Small intestine (tissue), 7 donors: ENCODE measurements at regions not wholly inside any gene's neighbourhood (a gene's known extent, or its start where the extent isn't known, plus 50 kb on each side); places are given as distances from the start of the nearest gene placed in this dataset.
"Not testable (repeated sequence)": the region's sequence is repeated elsewhere in the genome, so short reads cannot be mapped to it uniquely, and the experiment has no call there.

Experiments used
- DNase-seq, 2 donors: peaks; one replicate each; pipeline versions ENCODE4 v3.0.0 to v3.0.0-alpha.2; 2013
- FAIRE-seq: peaks from 2 replicates; lab custom pipeline; 2012; peaks lifted over from hg19 to GRCh38; lab: Jason Lieb, UNC
- H3K27ac ChIP-seq, 3 donors: one replicate each; pipeline ENCODE4 v1.5.1; 2013; ENCODE audit warnings: low read length in 2 of 3, mild to moderate bottlenecking in 2 of 3, control low read depth in 1 of 3, inconsistent platforms in 1 of 3, low read depth in 1 of 3, moderate library complexity in 1 of 3
- H3K27me3 ChIP-seq, 3 donors: one replicate each; pipeline ENCODE4 v1.6.1; 2013; ENCODE audit warnings: low read length in 3 of 3, inconsistent platforms in 1 of 3; ENCODE audit not compliant: control insufficient read depth in 3 of 3, insufficient read depth in 3 of 3
- H3K36me3 ChIP-seq, 3 donors: one replicate each; pipeline ENCODE4 v1.6.1; 2013; ENCODE audit warnings: low read length in 3 of 3, inconsistent platforms in 1 of 3, low read depth in 1 of 3, mild to moderate bottlenecking in 1 of 3, moderate library complexity in 1 of 3; ENCODE audit not compliant: control insufficient read depth in 3 of 3, insufficient read depth in 2 of 3
- H3K4me1 ChIP-seq, 3 donors: one replicate each; pipeline ENCODE4 v1.6.1; 2013; ENCODE audit warnings: low read length in 2 of 3, inconsistent platforms in 1 of 3, low read depth in 1 of 3, mild to moderate bottlenecking in 1 of 3, moderate library complexity in 1 of 3; ENCODE audit not compliant: control insufficient read depth in 3 of 3, insufficient read depth in 2 of 3
- H3K4me3 ChIP-seq, 3 donors: one replicate each; pipeline ENCODE4 v1.5.1; 2013; ENCODE audit warnings: low read length in 3 of 3, control low read depth in 1 of 3, inconsistent platforms in 1 of 3, low read depth in 1 of 3, mild to moderate bottlenecking in 1 of 3, moderate library complexity in 1 of 3
- H3K9me3 ChIP-seq, 2 donors: one replicate each; pipeline ENCODE4 v1.6.1; 2013; ENCODE audit warnings: low read depth in 1 of 2, low read length in 1 of 2; ENCODE audit not compliant: control insufficient read depth in 2 of 2, insufficient read depth in 1 of 2
- WGBS, 3 donors: extraction: QIAGEN DNeasy Blood & Tissue Kit; methylation state at CpG; one replicate each; pipeline ENCODE4 v1.1.7; 2013; 5-methylcytosine and 5-hydroxymethylcytosine counted together
- donor health status: healthy with polysubstance abuse.
- donor health status: control.
- donor health status: control.
- donor health status: Bipolar disorder and iron deficiency.
- donor health status: healthy.

- H3K36me3 ChIP-seq: no peaks in the 10 kb centered on the region
- no peak for FAIRE-seq
- 84 to 90% (median 87%) methylated on average over 1 of the region's 1 CpG for WGBS, 3 donors
- no peak overlapping the region for H3K4me3 ChIP-seq
- no peak for DNase-seq
- H3K27me3 ChIP-seq: no peaks in the 10 kb centered on the region
- H3K4me1 ChIP-seq: peaks cover 0 to 2% (median 0%) of the 10 kb centered on the region in 3 donors
- H3K27ac ChIP-seq: no peak overlapping the region
- H3K9me3 ChIP-seq: no peaks in the 10 kb centered on the region
Observed at GRCh38 chr6:112441607-112442006, 94.5 kb downstream of the RFPL4B start.

- FAIRE-seq (no peak), DNase-seq (no peak)
- Histone ChIP-seq H3K27ac (no peak overlapping the region), H3K4me1 (peaks cover 0 to 2% (median 0%) of the 10 kb centered on the region in 3 donors), H3K9me3 (no peaks in the 10 kb centered on the region), H3K4me3 (no peak overlapping the region), H3K27me3 (no peaks in the 10 kb centered on the region), H3K36me3 (no peaks in the 10 kb centered on the region)
- 68 to 69% (median 69%) methylated on average over 6 of the region's 6 CpGs for WGBS, 3 donors
Observed at GRCh38 chr6:112443179-112444065, 96.3 kb downstream of the RFPL4B start.

- H3K36me3 ChIP-seq, H3K27me3 ChIP-seq, FAIRE-seq, H3K4me1 ChIP-seq, DNase-seq, H3K4me3 ChIP-seq, H3K27ac ChIP-seq, H3K9me3 ChIP-seq: not testable (repeated sequence)
- WGBS, 3 donors: 72 to 82% (median 73%) methylated on average over 3 of the region's 3 CpGs
Observed at GRCh38 chr6:112448786-112449185, 101.7 kb downstream of the RFPL4B start.

GRCh38 chr6:112450663-112451062 is 103.5 kb downstream of the RFPL4B start:
- H3K4me3 ChIP-seq: no peak overlapping the region
- no peaks in the 10 kb centered on the region for H3K36me3 ChIP-seq
- H3K27ac ChIP-seq: no peak overlapping the region
- no peaks in the 10 kb centered on the region for H3K4me1 ChIP-seq
- H3K27me3 ChIP-seq: no peaks in the 10 kb centered on the region
- DNase-seq: no peak
- no peaks in the 10 kb centered on the region for H3K9me3 ChIP-seq
- no peak for FAIRE-seq

GRCh38 chr6:112457886-112458285 is 110.8 kb downstream of the RFPL4B start:
- 48 to 96% (median 93%) methylated on average over 1 of the region's 1 CpG for WGBS, 3 donors
- Histone ChIP-seq H3K9me3 (no peaks in the 10 kb centered on the region), H3K36me3 (no peaks in the 10 kb centered on the region), H3K27ac (no peak overlapping the region), H3K4me3 (no peak overlapping the region), H3K27me3 (no peaks in the 10 kb centered on the region), H3K4me1 (no peaks in the 10 kb centered on the region)
- DNase-seq (no peak), FAIRE-seq (no peak)

- FAIRE-seq: no peak
- H3K27me3 ChIP-seq: no peaks in the 10 kb centered on the region
Observed at GRCh38 chr6:112459758-112460304, 112.7 kb downstream of the RFPL4B start.

GRCh38 chr6:112464901-112465665 is 118.0 kb downstream of the RFPL4B start:
- DNase-seq (no peak), FAIRE-seq (no peak)
- Histone ChIP-seq H3K4me3 (no peak overlapping the region), H3K27ac (no peak overlapping the region), H3K36me3 (no peaks in the 10 kb centered on the region), H3K4me1 (no peaks in the 10 kb centered on the region), H3K9me3 (no peaks in the 10 kb centered on the region), H3K27me3 (no peaks in the 10 kb centered on the region)
- 57 to 60% (median 58%) methylated on average over 8 of the region's 8 CpGs for WGBS, 3 donors

More at GRCh38 chr6:112459758-112460304, 112.7 kb downstream of the RFPL4B start:
- 29 to 45% (median 44%) methylated on average over 2 of the region's 2 CpGs for WGBS, 3 donors
- no peak for DNase-seq
- H3K4me1 ChIP-seq: no peaks in the 10 kb centered on the region
- H3K9me3 ChIP-seq: no peaks in the 10 kb centered on the region
- no peaks in the 10 kb centered on the region for H3K36me3 ChIP-seq
- no peak overlapping the region for H3K4me3 ChIP-seq
- H3K27ac ChIP-seq: no peak overlapping the region

DNA sequence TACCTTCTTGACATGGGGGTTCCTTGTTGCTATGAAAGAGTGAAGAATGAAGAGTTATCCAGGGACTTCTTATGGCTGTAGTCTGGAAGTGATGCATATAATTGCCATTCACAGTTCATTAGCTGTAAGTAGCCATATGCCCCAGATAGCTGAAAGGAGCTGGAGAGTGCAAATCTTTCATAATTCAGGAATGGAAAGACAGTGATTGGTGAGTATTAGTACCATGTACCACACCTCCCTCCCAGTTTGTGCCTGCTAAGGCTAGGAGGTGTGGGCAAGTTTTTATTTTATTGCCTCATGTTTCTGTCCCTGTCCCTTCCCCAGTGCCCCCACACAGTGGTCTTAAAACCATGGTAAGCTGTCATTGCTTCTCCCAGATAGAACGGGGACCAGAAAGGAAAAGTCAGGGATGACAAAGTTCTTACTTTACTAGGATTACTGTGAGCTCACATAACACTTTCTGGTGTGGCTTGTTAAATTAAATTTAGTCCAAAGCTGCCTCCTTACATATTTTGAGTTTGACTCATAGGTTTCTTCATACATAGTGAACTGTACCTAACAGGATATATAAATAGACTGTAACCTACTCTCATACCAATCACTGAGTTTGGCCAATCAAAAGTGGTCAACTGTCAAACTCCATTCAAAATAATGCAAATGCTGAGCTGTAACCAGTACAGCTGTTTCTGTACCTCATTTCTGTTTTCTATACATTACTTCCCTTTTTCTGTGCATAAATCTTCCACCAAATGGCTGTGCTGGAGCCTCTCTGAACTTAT is 119.4 kb downstream of the RFPL4B start:
- WGBS, 3 donors: 68 to 85% (median 79%) methylated on average over 1 of the region's 1 CpG
- H3K9me3 ChIP-seq: no peaks in the 10 kb centered on the region
- no peaks in the 10 kb centered on the region for H3K27me3 ChIP-seq
- no peaks in the 10 kb centered on the region for H3K4me1 ChIP-seq
- FAIRE-seq: no peak
- no peak overlapping the region for H3K4me3 ChIP-seq
- DNase-seq: no peak
- no peak overlapping the region for H3K27ac ChIP-seq
- no peaks in the 10 kb centered on the region for H3K36me3 ChIP-seq
